Body of pancreas (tissue), 4 donors: ENCODE measurements at regions not wholly inside any gene's neighbourhood (a gene's known extent, or its start where the extent isn't known, plus 50 kb on each side); places are given as distances from the start of the nearest gene placed in this dataset.

Experiments used
- ATAC-seq: fragments of 150-250 bp; one replicate; pipeline ENCODE4 v1.9.1; 2016
- DNase-seq, 4 donors: peaks; one replicate each; pipeline ENCODE4 v3.0.0-alpha.2; 2019
- H3K27ac ChIP-seq, 4 donors: fragments of 200-600 bp; sonication (generic); 1 replicate in 3 of 4; 2 replicates in 1 of 4; pipeline versions ENCODE4 v1.5.1 to v1.6.1; 2016 to 2019; ENCODE audit warnings: mild to moderate bottlenecking in 1 of 4, mixed read lengths in 1 of 4, moderate library complexity in 1 of 4
- H3K27me3 ChIP-seq, 2 donors: fragments of 200-600 bp; sonication (generic); one replicate each; pipeline ENCODE4 v1.6.0; 2016; ENCODE audit warnings: mild to moderate bottlenecking in 1 of 2
- H3K36me3 ChIP-seq, 2 donors: fragments of 200-600 bp; sonication (generic); replicated peaks in 1 of 2; 2 replicates each; pipeline ENCODE4 v1.5.1; 2016; ENCODE audit warnings: low read depth in 2 of 2; ENCODE audit not compliant: insufficient read depth in 1 of 2
- H3K4me1 ChIP-seq: fragments of 200-600 bp; sonication (generic); one replicate; pipeline ENCODE4 v1.6.0; 2016
- H3K4me3 ChIP-seq, 2 donors: fragments of 200-600 bp; sonication (generic); 1 replicate in 1 of 2; 2 replicates in 1 of 2; pipeline ENCODE4 v1.5.1; 2016 to 2019
- H3K9me3 ChIP-seq, 3 donors: fragments of 200-600 bp; sonication (generic); 1 replicate in 2 of 3; 2 replicates in 1 of 3; pipeline ENCODE4 v1.5.1; 2016
- CTCF ChIP-seq, 7 experiments: fragments of 450-650 bp in 4 of 7; fragments of 200-600 bp in 3 of 7; sonication (generic) in 3 of 7; IDR thresholded peaks; one replicate each; pipeline ENCODE4 v1.5.1; 2016 to 2019; ENCODE audit warnings: antibody characterized with exemption in 7 of 7
- POLR2A ChIP-seq, 3 donors: fragments of 450-650 bp; IDR thresholded peaks; one replicate each; pipeline ENCODE4 v1.6.1; 2016; ENCODE audit warnings: antibody characterized with exemption in 3 of 3, mild to moderate bottlenecking in 2 of 3
- WGBS, 2 donors: methylation state at CpG; one replicate each; pipeline ENCODE4 v1.1.5; 2017; 5-methylcytosine and 5-hydroxymethylcytosine counted together
- intact Hi-C: fragments of 100-400 bp; cut with DNase I; formaldehyde crosslinking; loops from one replicate; pipeline ENCODE4 v1.15.1; 2023

- intact Hi-C loops = no loop called here
- ATAC-seq (no peak), DNase-seq (no peak)
- 49 to 56% methylated on average over 2 of the region's 2 CpGs for WGBS, 2 donors
- Histone ChIP-seq H3K36me3 (no peaks in the 10 kb centered on the region), H3K4me1 (no peaks in the 10 kb centered on the region), H3K9me3 (no peaks in the 10 kb centered on the region), H3K4me3 (no peak overlapping the region), H3K27me3 (no peaks in the 10 kb centered on the region), H3K27ac (no peak overlapping the region)
- TF ChIP-seq POLR2A (IDR thresholded peaks at IDR 0.05) (no peak), CTCF (IDR thresholded peaks at IDR 0.05) (no peak)
These were observed 459.7 kb upstream of the ZNF717 start for GRCh38 chr3:76245073-76245472.

- H3K36me3 ChIP-seq = no peaks in the 10 kb centered on the region
- no peaks in the 10 kb centered on the region for H3K9me3 ChIP-seq
- ATAC-seq (no peak), DNase-seq (no peak)
- TF ChIP-seq CTCF (IDR thresholded peaks at IDR 0.05) = no peak
- TF ChIP-seq POLR2A (IDR thresholded peaks at IDR 0.05) = no peak
- H3K4me1 ChIP-seq = no peaks in the 10 kb centered on the region
- H3K27me3 ChIP-seq = no peaks in the 10 kb centered on the region
- no peak overlapping the region for H3K4me3 ChIP-seq
- no peak overlapping the region for H3K27ac ChIP-seq
- intact Hi-C loops = no loop called here
These were observed 460.3 kb upstream of the ZNF717 start for GRCh38 chr3:76245622-76246021.

GRCh38 chr3:76264496-76264895, 479.1 kb upstream of the ZNF717 start:
- TF ChIP-seq POLR2A (IDR thresholded peaks at IDR 0.05) (no peak), CTCF (IDR thresholded peaks at IDR 0.05) (no peak)
- Histone ChIP-seq H3K27me3 (no peaks in the 10 kb centered on the region), H3K4me1 (no peaks in the 10 kb centered on the region), H3K36me3 (no peaks in the 10 kb centered on the region), H3K9me3 (no peaks in the 10 kb centered on the region), H3K4me3 (no peak overlapping the region), H3K27ac (no peak overlapping the region)
- ATAC-seq (no peak), DNase-seq (no peak)
- intact Hi-C loops = no loop called here
- 65 to 72% methylated on average over 1 of the region's 1 CpG for WGBS, 2 donors

GRCh38 chr3:76264911-76265310, 479.6 kb upstream of the ZNF717 start:
- DNase-seq = no peak
- TF ChIP-seq POLR2A (IDR thresholded peaks at IDR 0.05) = no peak
- TF ChIP-seq CTCF (IDR thresholded peaks at IDR 0.05) = no peak
- no peaks in the 10 kb centered on the region for H3K36me3 ChIP-seq

GRCh38 chr3:76266511-76266910, 481.2 kb upstream of the ZNF717 start:
- H3K9me3 ChIP-seq = no peaks in the 10 kb centered on the region
- H3K4me1 ChIP-seq = no peaks in the 10 kb centered on the region
- DNase-seq (no peak), ATAC-seq (no peak)
- TF ChIP-seq POLR2A (IDR thresholded peaks at IDR 0.05) (no peak), CTCF (IDR thresholded peaks at IDR 0.05) (no peak)
- 38 to 56% methylated on average over 1 of the region's 1 CpG for WGBS, 2 donors
- H3K27me3 ChIP-seq = no peaks in the 10 kb centered on the region
- H3K36me3 ChIP-seq = no peaks in the 10 kb centered on the region
- no peak overlapping the region for H3K27ac ChIP-seq
- H3K4me3 ChIP-seq = no peak overlapping the region
- intact Hi-C loops = no loop called here

More at GRCh38 chr3:76264911-76265310, 479.6 kb upstream of the ZNF717 start:
- Histone ChIP-seq H3K4me1 (no peaks in the 10 kb centered on the region), H3K27me3 (no peaks in the 10 kb centered on the region), H3K4me3 (no peak overlapping the region), H3K9me3 (no peaks in the 10 kb centered on the region), H3K27ac (no peak overlapping the region)
- ATAC-seq = no peak
- intact Hi-C loops = no loop called here
- WGBS, 2 donors = 51 to 59% methylated on average over 6 of the region's 6 CpGs
